ENCODE measurements at regions not wholly inside any gene's neighbourhood (a gene's known extent, or its start where the extent isn't known, plus 50 kb on each side); places are given as distances from the start of the nearest gene placed in this dataset.
"Not testable (repeated sequence)": the region's sequence is repeated elsewhere in the genome, so short reads cannot be mapped to it uniquely, and the experiment has no call there.

GRCh38 chr1:227486559-227486958 lies 76.8 kb upstream of the ZNF678 start:
- DNase-seq (ENCODE audit: low read depth) = no peak
- TF ChIP-seq CTCF (IDR thresholded peaks at IDR 0.05; ENCODE audit: insufficient read depth, low read depth, low read length) = no peak
- H3K4me3 ChIP-seq (ENCODE audit: low read depth, low read length) = no peak overlapping the region

GRCh38 chr1:227482023-227482299 lies 81.4 kb upstream of the ZNF678 start:
- no peak for DNase-seq (ENCODE audit: low read depth)
- no peak overlapping the region for H3K4me3 ChIP-seq (ENCODE audit: low read depth, low read length)
- TF ChIP-seq CTCF (IDR thresholded peaks at IDR 0.05; ENCODE audit: insufficient read depth, low read depth, low read length) = no peak

GRCh38 chr1:227474072-227474471 lies 89.3 kb upstream of the ZNF678 start:
- DNase-seq (ENCODE audit: low read depth); H3K4me3 ChIP-seq (ENCODE audit: low read depth, low read length): not testable (repeated sequence)

DNA sequence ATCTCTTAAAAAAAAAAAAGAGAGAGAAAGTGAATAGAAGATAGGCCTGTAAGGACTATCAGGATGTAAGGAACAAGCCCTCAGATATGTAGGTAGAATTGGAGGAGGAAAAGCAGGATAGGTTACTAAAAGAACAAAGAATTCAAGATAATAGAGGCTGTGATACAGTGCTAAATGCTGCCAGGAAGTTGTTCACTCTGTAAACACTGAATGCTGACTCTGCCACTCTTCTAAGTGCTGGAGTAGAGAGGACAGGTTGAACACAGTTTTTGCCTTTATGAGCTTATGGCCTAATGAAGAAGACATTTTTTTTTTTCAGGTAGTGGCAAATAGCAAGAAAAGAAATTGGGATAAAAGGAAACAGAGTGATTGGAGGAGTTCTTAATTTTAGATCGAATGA lies 90.6 kb upstream of the ZNF678 start:
- H3K4me3 ChIP-seq (ENCODE audit: low read depth, low read length) = no peak overlapping the region
- TF ChIP-seq CTCF (IDR thresholded peaks at IDR 0.05; ENCODE audit: insufficient read depth, low read depth, low read length) = no peak
- DNase-seq (ENCODE audit: low read depth) = no peak

DNA sequence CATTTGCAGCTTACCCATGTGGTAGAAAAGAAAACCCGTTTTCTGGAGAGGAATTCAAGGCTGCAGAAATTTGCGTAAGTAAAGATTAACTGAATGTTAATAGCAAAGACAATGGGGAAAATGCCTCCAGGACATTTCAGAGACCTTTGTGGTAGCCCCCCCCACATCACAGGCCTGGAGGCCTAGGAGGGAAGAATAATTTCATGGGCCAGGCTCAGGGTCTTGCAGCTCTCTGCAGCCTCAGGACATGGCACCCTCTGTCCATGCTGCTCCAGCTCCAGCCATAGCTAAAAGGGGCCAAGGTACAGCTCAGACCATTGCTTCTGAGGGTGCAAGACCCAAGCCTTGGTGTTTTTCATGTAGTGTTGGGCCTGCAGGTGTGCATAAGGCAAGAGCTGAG lies 92.7 kb upstream of the ZNF678 start:
- H3K4me3 ChIP-seq (ENCODE audit: low read depth, low read length) = no peak overlapping the region
- TF ChIP-seq CTCF (IDR thresholded peaks at IDR 0.05; ENCODE audit: insufficient read depth, low read depth, low read length) = no peak
- no peak for DNase-seq (ENCODE audit: low read depth)

- no peak overlapping the region for H3K4me3 ChIP-seq (ENCODE audit: low read depth, low read length)
- no peak for TF ChIP-seq CTCF (IDR thresholded peaks at IDR 0.05; ENCODE audit: insufficient read depth, low read depth, low read length)
- no peak for DNase-seq (ENCODE audit: low read depth)
Observed at GRCh38 chr1:227469708-227470107, 93.6 kb upstream of the ZNF678 start.

DNA sequence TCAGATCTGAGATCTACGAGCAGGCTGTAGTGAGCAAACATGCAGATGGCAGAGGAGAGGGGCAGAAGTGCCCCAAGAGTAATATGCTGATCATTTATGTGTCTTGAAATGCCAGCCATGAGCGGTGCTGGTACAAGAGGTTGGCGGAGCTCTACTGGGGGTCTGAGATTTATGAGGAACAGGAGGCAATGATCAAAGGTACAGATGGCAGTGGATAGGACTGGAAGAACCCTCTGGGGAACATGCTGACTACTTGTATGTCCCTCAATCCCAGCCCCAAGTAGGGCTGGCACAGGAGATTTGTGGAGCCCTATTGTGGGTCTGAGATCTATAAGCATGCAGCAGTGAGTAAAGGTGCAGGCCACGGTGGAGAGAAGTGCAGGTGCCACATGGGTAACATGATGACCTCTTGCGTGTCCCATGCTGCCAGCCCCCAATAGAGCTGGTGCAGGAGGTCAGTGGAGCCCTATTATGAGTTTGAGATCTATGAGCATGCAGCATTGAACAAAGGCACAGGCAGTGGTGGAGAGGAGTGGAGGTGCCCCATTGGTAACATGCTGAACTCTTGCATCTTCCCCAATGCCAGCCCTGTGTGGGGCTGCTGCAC lies 97.2 kb upstream of the ZNF678 start:
- no peak for DNase-seq (ENCODE audit: low read depth)
- TF ChIP-seq CTCF (IDR thresholded peaks at IDR 0.05; ENCODE audit: insufficient read depth, low read depth, low read length) = no peak

More for the DNA sequence above, 97.2 kb upstream of the ZNF678 start:
- H3K4me3 ChIP-seq (ENCODE audit: low read depth, low read length) = no peak overlapping the region
